HepG2 (cell line): ENCODE measurements at regions not wholly inside any gene's neighbourhood (a gene's known extent, or its start where the extent isn't known, plus 50 kb on each side); places are given as distances from the start of the nearest gene placed in this dataset.

Experiments
- ATAC-seq: fragments of 200-7000 bp; cut with Tn5 transposase; 3 replicates; pipeline ENCODE4 v1.9.1; 2020; ENCODE audit warnings: mild to moderate bottlenecking, moderate library complexity
- BruUV-seq: library from RNA; stranded (reverse); fragments of 400-500 nt; replicated peaks from 2 replicates; lab custom pipeline; 2021; lab: Mats Ljungman, UMichigan
- CTCF ChIA-PET: fragments of 300-600 bp; formaldehyde crosslinking; extraction: SDS; loops from one replicate; lab custom pipeline; 2021; ENCODE audit warnings: low total read pairs, inconsistent platforms, low intra/inter-chr PET ratio; lab: Yijun Ruan, JAX
- POLR2A ChIA-PET: fragments of 350-600 bp; sonication (Branson Sonifier 250); formaldehyde crosslinking; loops from one replicate; lab custom pipeline; 2020; ENCODE audit warnings: antibody characterized with exemption, inconsistent platforms; lab: Yijun Ruan, JAX
- DNase-seq: peaks from one replicate; pipeline ENCODE4 v3.0.0-alpha.2; 2015; ENCODE audit warnings: low spot score
- FAIRE-seq: peaks from 3 replicates; lab custom pipeline; 2011; peaks lifted over from hg19 to GRCh38; lab: Jason Lieb, UNC
- H2AFZ ChIP-seq: one replicate; pipeline ENCODE4 v1.6.1; 2011; ENCODE audit warnings: low read length, inconsistent platforms
- H3K27ac ChIP-seq: fragments of 300-600 bp; 3 replicates; pipeline ENCODE4 v1.8.0; 2011; ENCODE audit warnings: mixed run types, mild to moderate bottlenecking, mixed read lengths, low read length, inconsistent platforms; ENCODE audit not compliant: insufficient read depth; ENCODE audit errors: extremely low read length
- H3K27me3 ChIP-seq, 2 experiments: fragments of 200-600 bp in 1 of 2; 2 replicates in 1 of 2; 3 replicates in 1 of 2; pipeline versions ENCODE4 v1.6.0 to v1.8.0; 2011; ENCODE audit warnings: low read length in 2 of 2, mild to moderate bottlenecking in 2 of 2, moderate library complexity in 2 of 2, inconsistent platforms in 1 of 2; ENCODE audit not compliant: insufficient read depth in 2 of 2, control insufficient read depth in 1 of 2
- H3K36me3 ChIP-seq, 2 experiments: fragments of 200-600 bp in 1 of 2; replicated peaks in 1 of 2; 2 replicates in 1 of 2; 3 replicates in 1 of 2; pipeline versions ENCODE4 v1.5.1 to v1.8.0; 2011; ENCODE audit warnings: low read length in 2 of 2, inconsistent platforms in 1 of 2; ENCODE audit not compliant: insufficient read depth in 2 of 2, control insufficient read depth in 1 of 2
- H3K4me1 ChIP-seq: 2 replicates; pipeline ENCODE4 v1.5.1; 2012; ENCODE audit warnings: low read length, inconsistent platforms; ENCODE audit not compliant: insufficient read depth
- H3K4me2 ChIP-seq: 2 replicates; pipeline ENCODE4 v1.6.0; 2011; ENCODE audit warnings: low read depth, low read length, inconsistent platforms
- H3K4me3 ChIP-seq, 3 experiments: fragments of 200-600 bp in 1 of 3; sonication (generic), shearing (Covaris generic) in 1 of 3; replicated peaks in 1 of 3; 2 replicates each; pipeline ENCODE4 v1.5.1; 2011 to 2016; ENCODE audit warnings: low read length in 3 of 3, inconsistent platforms in 2 of 3, low read depth in 2 of 3, mild to moderate bottlenecking in 2 of 3, control low read depth in 1 of 3, mixed read lengths in 1 of 3; ENCODE audit not compliant: insufficient read depth in 1 of 3
- H3K79me2 ChIP-seq: one replicate; pipeline ENCODE4 v1.6.1; 2011; ENCODE audit warnings: low read length, inconsistent platforms; ENCODE audit not compliant: insufficient read depth
- H3K9ac ChIP-seq: 2 replicates; pipeline ENCODE4 v1.6.0; 2011; ENCODE audit warnings: mild to moderate bottlenecking, low read depth, low read length, inconsistent platforms; ENCODE audit not compliant: insufficient read depth
- H3K9me3 ChIP-seq: 2 replicates; pipeline ENCODE4 v1.5.1; 2012; ENCODE audit warnings: mild to moderate bottlenecking, low read length
- H4K20me1 ChIP-seq: 2 replicates; pipeline ENCODE4 v1.6.0; 2011; ENCODE audit warnings: inconsistent platforms, mild to moderate bottlenecking, low read length, moderate library complexity; ENCODE audit not compliant: insufficient read depth
- CSRNP2 ChIP-seq: sonication (generic); formaldehyde crosslinking; conservative IDR thresholded peaks from 2 replicates; pipeline ENCODE4 v1.8.0; 2022; ENCODE audit warnings: low read depth, missing genetic modification reagents
- HNF1B ChIP-seq: sonication (generic); formaldehyde crosslinking; IDR thresholded peaks from 2 replicates; pipeline ENCODE4 v1.5.1; 2020; ENCODE audit warnings: mild to moderate bottlenecking, moderate library complexity, missing genetic modification reagents
- JUN ChIP-seq: sonication (generic); formaldehyde crosslinking; IDR thresholded peaks from 2 replicates; pipeline ENCODE4 v1.4.0; 2020; ENCODE audit warnings: mild to moderate bottlenecking, missing genetic modification reagents
- MAFF ChIP-seq: IDR thresholded peaks from 2 replicates; pipeline ENCODE4 v1.6.1; 2011; ENCODE audit warnings: low read depth, low read length, improper control_type of control experiment
- MAFK ChIP-seq, 2 experiments: IDR thresholded peaks in 1 of 2; conservative IDR thresholded peaks in 1 of 2; 2 replicates each; pipeline ENCODE4 v1.6.1; 2011; ENCODE audit warnings: improper control_type of control experiment in 2 of 2, low read length in 2 of 2
- ZKSCAN8 ChIP-seq: IDR thresholded peaks from 2 replicates; pipeline ENCODE4 v1.6.1; 2016; ENCODE audit warnings: borderline replicate concordance, missing genetic modification reagents, missing compliant biosample characterization
- ZNF12 ChIP-seq: sonication (generic); formaldehyde crosslinking; IDR thresholded peaks from 2 replicates; pipeline ENCODE4 v1.5.0; 2020; ENCODE audit warnings: missing genetic modification reagents
- ZNF20 ChIP-seq: sonication (generic); formaldehyde crosslinking; IDR thresholded peaks from 2 replicates; pipeline ENCODE4 v1.4.0; 2020; ENCODE audit warnings: mild to moderate bottlenecking, moderate library complexity, missing genetic modification reagents
- WGBS: methylation state at CpG from one replicate; pipeline ENCODE4 v1.1.6; 2017; ENCODE audit warnings: low lambda C conversion rate; 5-methylcytosine and 5-hydroxymethylcytosine counted together
- in situ Hi-C: cut with HindIII; loops from 2 replicates; pipeline ENCODE4 v1.10.0; 2017; ENCODE audit warnings: low pct_unique_long_range_greater_than_20kb; ENCODE audit not compliant: extremely low pct_ligation_motif_present
- intact Hi-C: fragments of 100-400 bp; cut with micrococcal nuclease; formaldehyde crosslinking; loops from one replicate; pipeline ENCODE4 v1.10.0; 2022; ENCODE audit not compliant: unreplicated experiment

- TF ChIP-seq CSRNP2 (CRISPR knock-in tag), result no peak
- TF ChIP-seq HNF1B (CRISPR knock-in tag), result no peak
Observed at GRCh38 chr18:62644773-62645172, 70.6 kb upstream of the PHLPP1 start (continued).

- no peak overlapping the region for H3K4me3 ChIP-seq
- no peak for TF ChIP-seq JUN (CRISPR knock-in tag)
- no peak for TF ChIP-seq ZNF20 (CRISPR knock-in tag)
- TF ChIP-seq ZNF12, result no peak
- TF ChIP-seq MAFF, result peak; percentile 10; the same call in 1 of the 2 replicates
- TF ChIP-seq MAFK (conservative IDR thresholded peaks at IDR 0.05 in 1 of 2, IDR thresholded peaks at IDR 0.05 in 1 of 2; ENCODE audit: low read length in 2 of 2), result peak; percentile 24 to 73; a peak in 2 of 4 replicates
- TF ChIP-seq ZKSCAN8 (CRISPR knock-in tag), result no peak
- 4% methylated on average over 2 of the region's 2 CpGs for WGBS
- H3K4me2 ChIP-seq, result no peak overlapping the region
- ChIA-PET CTCF (no interaction called here), POLR2A (no interaction called here)
- no TSS peak for BruUV-seq
- intact Hi-C loops, result no loop called here
- H3K79me2 ChIP-seq, result no peaks in the 10 kb centered on the region
- H3K9me3 ChIP-seq, result no peaks in the 10 kb centered on the region
- 0 out of 2 replicates have a peak, but pooled peaks cover 9% of the 10 kb centered on the region for H3K4me1 ChIP-seq
- H4K20me1 ChIP-seq, result no peaks in the 10 kb centered on the region
- no peak overlapping the region for H3K9ac ChIP-seq
- no peaks in the 10 kb centered on the region for H3K36me3 ChIP-seq
- DNase-seq, result no peak
- in situ Hi-C loops, result no loop called here
- ATAC-seq, result no peak
- no peak overlapping the region for H3K27ac ChIP-seq
- H3K27me3 ChIP-seq, result peaks cover 0 to 2% of the 10 kb centered on the region in 2 experiments; a peak in 2 of 5 replicates
- no peak for FAIRE-seq
- H2AFZ ChIP-seq, result no peak overlapping the region
Observed at GRCh38 chr18:62647179-62647578, 68.2 kb upstream of the PHLPP1 start.
